IMR-90 (cell line): ENCODE measurements at regions not wholly inside any gene's neighbourhood (a gene's known extent, or its start where the extent isn't known, plus 50 kb on each side); places are given as distances from the start of the nearest gene placed in this dataset.
"Not testable (repeated sequence)": the region's sequence is repeated elsewhere in the genome, so short reads cannot be mapped to it uniquely, and the experiment has no call there.

Source experiments
- ATAC-seq: fragments of 200-7000 bp; cut with Tn5 transposase; 2 replicates; pipeline ENCODE4 v1.9.1; 2020; ENCODE audit warnings: low read depth, mild to moderate bottlenecking, moderate library complexity
- BruUV-seq: library from RNA; stranded (reverse); fragments of 400-500 nt; replicated peaks from 2 replicates; lab custom pipeline; 2021; lab: Mats Ljungman, UMichigan
- CTCF ChIA-PET: fragments of 300-600 bp; formaldehyde crosslinking; extraction: SDS; loops from one replicate; lab custom pipeline; 2021; ENCODE audit warnings: antibody characterized with exemption; lab: Yijun Ruan, JAX
- POLR2A ChIA-PET: fragments of 300-600 bp; sonication (Branson Sonifier 250); formaldehyde crosslinking; loops from one replicate; lab custom pipeline; 2022; ENCODE audit warnings: antibody characterized with exemption; ENCODE audit not compliant: unreplicated experiment; lab: Charles Lee
- DNase-seq: peaks from one replicate; pipeline ENCODE4 v3.0.0; 2013
- H2AFZ ChIP-seq: replicated peaks from 2 replicates; pipeline ENCODE3; 2013; ENCODE audit warnings: low read length, mild to moderate bottlenecking; ENCODE audit not compliant: poor library complexity
- H2AK5ac ChIP-seq: 2 replicates; pipeline ENCODE4 v1.6.1; 2013; ENCODE audit warnings: low read depth, low read length, inconsistent platforms
- H2AK9ac ChIP-seq: replicated peaks from 2 replicates; pipeline ENCODE3; 2013; ENCODE audit warnings: mild to moderate bottlenecking, low read depth, low read length, moderate library complexity; ENCODE audit not compliant: poor library complexity
- H2BK120ac ChIP-seq: 2 replicates; pipeline ENCODE4 v1.6.1; 2013; ENCODE audit warnings: low read depth, low read length, inconsistent platforms
- H2BK15ac ChIP-seq: 3 replicates; pipeline ENCODE4 v1.6.1; 2013; ENCODE audit warnings: low read depth, low read length, inconsistent platforms
- H2BK20ac ChIP-seq: 2 replicates; pipeline ENCODE4 v1.6.1; 2013; ENCODE audit warnings: low read depth, mild to moderate bottlenecking, inconsistent platforms, low read length, moderate library complexity
- H2BK5ac ChIP-seq: 2 replicates; pipeline ENCODE4 v1.6.1; 2013; ENCODE audit warnings: mild to moderate bottlenecking, low read depth, low read length, inconsistent platforms; ENCODE audit not compliant: poor library complexity, severe bottlenecking
- H3K14ac ChIP-seq: replicated peaks from 2 replicates; pipeline ENCODE4 v1.6.1; 2013; ENCODE audit warnings: low read depth, low read length, inconsistent platforms
- H3K18ac ChIP-seq: 2 replicates; pipeline ENCODE4 v1.6.1; 2013; ENCODE audit warnings: low read depth, low read length, control low read depth
- H3K23ac ChIP-seq: 2 replicates; pipeline ENCODE4 v1.6.1; 2013; ENCODE audit warnings: low read depth, low read length, inconsistent platforms
- H3K27ac ChIP-seq: 2 replicates; pipeline ENCODE4 v1.5.1; 2013; ENCODE audit warnings: mild to moderate bottlenecking, control low read depth, low read length; ENCODE audit not compliant: insufficient read depth
- H3K27me3 ChIP-seq: 2 replicates; pipeline ENCODE4 v1.6.1; 2013; ENCODE audit warnings: low read length; ENCODE audit not compliant: control insufficient read depth, insufficient read depth
- H3K36me3 ChIP-seq: 2 replicates; pipeline ENCODE4 v1.6.1; 2013; ENCODE audit warnings: low read length, mixed read lengths; ENCODE audit not compliant: control insufficient read depth, insufficient read depth
- H3K4ac ChIP-seq: 2 replicates; pipeline ENCODE4 v1.6.1; 2013; ENCODE audit warnings: low read depth, low read length, inconsistent platforms
- H3K4me1 ChIP-seq: 2 replicates; pipeline ENCODE4 v1.6.1; 2013; ENCODE audit warnings: low read length, mixed read lengths; ENCODE audit not compliant: control insufficient read depth, insufficient read depth
- H3K4me2 ChIP-seq: 2 replicates; pipeline ENCODE4 v1.6.1; 2013; ENCODE audit warnings: low read depth, mild to moderate bottlenecking, control low read depth, low read length, moderate library complexity
- H3K4me3 ChIP-seq: 2 replicates; pipeline ENCODE4 v1.5.1; 2013; ENCODE audit warnings: low read depth, mild to moderate bottlenecking, control low read depth, low read length, moderate library complexity; ENCODE audit not compliant: insufficient read depth
- H3K56ac ChIP-seq: 2 replicates; pipeline ENCODE4 v1.6.1; 2013; ENCODE audit warnings: low read length, inconsistent platforms; ENCODE audit not compliant: insufficient read depth; ENCODE audit errors: extremely low read depth
- H3K79me1 ChIP-seq, 2 experiments: 2 replicates each; pipeline ENCODE4 v1.6.1; 2013; ENCODE audit warnings: low read length in 2 of 2, inconsistent platforms in 1 of 2, low read depth in 1 of 2
- H3K9ac ChIP-seq: 2 replicates; pipeline ENCODE4 v1.6.1; 2013; ENCODE audit warnings: low read depth, low read length, control low read depth
- H3K9me1 ChIP-seq: 2 replicates; pipeline ENCODE4 v1.6.1; 2013; ENCODE audit warnings: low read length, inconsistent platforms; ENCODE audit not compliant: insufficient read depth
- H3K9me3 ChIP-seq: 2 replicates; pipeline ENCODE4 v1.6.1; 2013; ENCODE audit warnings: low read length; ENCODE audit not compliant: control insufficient read depth, insufficient read depth
- H4K20me1 ChIP-seq: 2 replicates; pipeline ENCODE4 v1.6.1; 2013; ENCODE audit warnings: low read length, inconsistent platforms; ENCODE audit not compliant: insufficient read depth
- H4K5ac ChIP-seq: 2 replicates; pipeline ENCODE4 v1.6.1; 2013; ENCODE audit warnings: mild to moderate bottlenecking, low read depth, low read length, control low read depth
- H4K8ac ChIP-seq, 2 experiments: 2 replicates each; pipeline ENCODE4 v1.6.1; 2013; ENCODE audit warnings: low read depth in 2 of 2, low read length in 2 of 2, control low read depth in 1 of 2, inconsistent platforms in 1 of 2
- H4K91ac ChIP-seq: 2 replicates; pipeline ENCODE4 v1.6.1; 2013; ENCODE audit warnings: low read depth, low read length, inconsistent platforms; ENCODE audit not compliant: insufficient read depth
- WGBS, 2 experiments: methylation state at CpG; one replicate each; pipeline versions ENCODE4 v1.1.5 to v1.1.7; 2013; ENCODE audit warnings: missing lambda C conversion rate in 2 of 2; ENCODE audit not compliant: insufficient read length in 1 of 2; ENCODE audit errors: extremely low coverage in 2 of 2; 5-methylcytosine and 5-hydroxymethylcytosine counted together
- dilution Hi-C: fragments of 300-500 bp; cut with HindIII; formaldehyde crosslinking; loops from one replicate; pipeline ENCODE4 v1.14.3; 2018; ENCODE audit warnings: low sequenced_read_pairs; ENCODE audit not compliant: unreplicated experiment
- in situ Hi-C: fragments of 300-500 bp; cut with MboI; formaldehyde crosslinking; loops from 3 replicates; pipeline ENCODE4 v1.14.3; 2019; ENCODE audit warnings: low sequenced_read_pairs, inconsistent platforms, mixed read lengths
- intact Hi-C: fragments of 100-400 bp; cut with micrococcal nuclease; formaldehyde crosslinking; loops from 2 replicates; pipeline ENCODE4 v1.10.0; 2022

GRCh38 chr9:41357918-41358404 lies 168.8 kb upstream of the ZNG1F start:
- peak overlapping the region; percentile 74; the same call in 1 of the 2 replicates for H3K4me2 ChIP-seq
- H3K23ac ChIP-seq, H2BK20ac ChIP-seq, H3K36me3 ChIP-seq, H3K27ac ChIP-seq, H3K79me1 ChIP-seq, dilution Hi-C loops, CTCF ChIA-PET, H4K8ac ChIP-seq, H3K4me1 ChIP-seq, POLR2A ChIA-PET, H2BK5ac ChIP-seq, H3K56ac ChIP-seq, intact Hi-C loops, H4K91ac ChIP-seq, H3K9me1 ChIP-seq, H3K14ac ChIP-seq, H3K18ac ChIP-seq, H3K9ac ChIP-seq, H4K20me1 ChIP-seq, H2BK15ac ChIP-seq, ATAC-seq, H2AK9ac ChIP-seq, H3K4ac ChIP-seq, H4K5ac ChIP-seq, in situ Hi-C loops, H3K9me3 ChIP-seq, DNase-seq, H2BK120ac ChIP-seq, BruUV-seq, H3K27me3 ChIP-seq, H2AFZ ChIP-seq: not testable (repeated sequence)
- 0 out of 2 replicates have a peak overlapping the region, but pooled peaks have one; percentile 16 for H2AK5ac ChIP-seq
- H3K4me3 ChIP-seq: 0 out of 2 replicates have a peak overlapping the region, but pooled peaks have one; percentile 37
- no CpG with 5 or more reads among the region's 31 CpGs for WGBS, 2 experiments

GRCh38 chr9:41357350-41357748 lies 168.2 kb upstream of the ZNG1F start:
- dilution Hi-C loops, H3K9me1 ChIP-seq, H3K79me1 ChIP-seq, H4K20me1 ChIP-seq, ATAC-seq, H3K4me1 ChIP-seq, H3K27me3 ChIP-seq, H2AK9ac ChIP-seq, H4K8ac ChIP-seq, BruUV-seq, H3K9me3 ChIP-seq, H3K9ac ChIP-seq, H3K14ac ChIP-seq, POLR2A ChIA-PET, intact Hi-C loops, H2BK15ac ChIP-seq, H2BK5ac ChIP-seq, H3K27ac ChIP-seq, H3K23ac ChIP-seq, DNase-seq, H3K4me2 ChIP-seq, in situ Hi-C loops, H2AFZ ChIP-seq, H4K5ac ChIP-seq, H2AK5ac ChIP-seq, H3K18ac ChIP-seq, CTCF ChIA-PET, H4K91ac ChIP-seq, H2BK120ac ChIP-seq, H3K56ac ChIP-seq, H3K4ac ChIP-seq, H3K36me3 ChIP-seq, H3K4me3 ChIP-seq, H2BK20ac ChIP-seq: not testable (repeated sequence)
- no CpG with 5 or more reads among the region's 21 CpGs for WGBS, 2 experiments
